Transverse colon (tissue), 4 donors: ENCODE measurements at regions not wholly inside any gene's neighbourhood (a gene's known extent, or its start where the extent isn't known, plus 50 kb on each side); places are given as distances from the start of the nearest gene placed in this dataset.

Experiments
- EP300 ChIP-seq: sonication (generic); formaldehyde crosslinking; IDR thresholded peaks from one replicate; pipeline ENCODE4 v1.6.1; 2017; ENCODE audit warnings: antibody characterized with exemption, low read depth
- POLR2A ChIP-seq: fragments of 450-650 bp; IDR thresholded peaks from one replicate; pipeline ENCODE4 v1.6.1; 2016; ENCODE audit warnings: antibody characterized with exemption, mild to moderate bottlenecking, moderate library complexity
- POLR2AphosphoS5 ChIP-seq, 3 donors: sonication (generic); formaldehyde crosslinking; IDR thresholded peaks; one replicate each; pipeline ENCODE4 v1.6.1; 2016; ENCODE audit warnings: antibody characterized with exemption in 3 of 3
- TF ChIP-seq, protein P1 (sequence below), 5 experiments: fragments of 200-600 bp in 3 of 5; fragments of 450-650 bp in 2 of 5; sonication (generic) in 3 of 5; IDR thresholded peaks; 1 replicate in 2 of 5; 2 replicates in 3 of 5; pipeline ENCODE4 v1.5.1; 2016 to 2017; ENCODE audit warnings: antibody characterized with exemption in 5 of 5, inconsistent platforms in 3 of 5, mild to moderate bottlenecking in 2 of 5, moderate library complexity in 1 of 5

DNA sequence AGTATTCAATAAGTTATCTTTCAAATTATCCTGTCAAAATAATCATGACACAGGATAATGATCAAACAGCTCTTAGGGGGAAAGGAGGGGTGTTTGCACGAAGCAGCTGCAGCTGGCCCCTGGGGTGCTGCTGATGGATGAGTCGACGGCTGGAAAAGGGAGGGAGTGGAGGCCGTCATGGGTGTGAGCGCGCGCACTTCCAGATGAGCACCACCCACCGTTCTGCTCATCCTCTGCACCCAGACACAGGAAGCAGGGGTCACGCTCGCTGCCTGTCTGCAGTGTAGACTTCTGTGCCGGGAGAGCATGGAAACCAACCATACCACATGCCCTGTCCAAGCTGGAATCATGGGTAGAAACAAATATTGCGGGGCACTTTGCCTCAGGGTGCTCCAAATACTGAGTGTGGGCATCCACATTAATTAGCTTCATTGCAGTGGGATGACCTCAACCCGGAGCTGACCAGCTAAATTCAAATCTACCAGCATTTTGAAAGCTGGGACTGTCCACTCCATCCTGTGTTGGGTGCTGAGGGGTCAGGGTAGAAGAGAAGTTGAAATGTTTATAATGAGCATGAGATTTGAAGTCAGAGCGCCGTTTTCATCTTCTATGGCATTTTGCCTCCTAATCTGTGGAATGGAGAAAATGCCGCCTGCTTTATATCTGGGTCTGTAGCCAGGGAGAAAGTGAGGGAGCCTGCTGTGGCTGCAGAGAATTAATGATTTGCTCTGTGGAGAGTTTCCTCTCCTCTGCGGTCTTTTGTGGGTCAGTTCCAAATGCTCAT, 802.4 kb downstream of the TBC1D22A start:
- TF ChIP-seq POLR2A (no peak), POLR2AphosphoS5 (IDR thresholded peaks at IDR 0.05) (no peak), EP300 (no peak)
- TF ChIP-seq, protein P1, sequence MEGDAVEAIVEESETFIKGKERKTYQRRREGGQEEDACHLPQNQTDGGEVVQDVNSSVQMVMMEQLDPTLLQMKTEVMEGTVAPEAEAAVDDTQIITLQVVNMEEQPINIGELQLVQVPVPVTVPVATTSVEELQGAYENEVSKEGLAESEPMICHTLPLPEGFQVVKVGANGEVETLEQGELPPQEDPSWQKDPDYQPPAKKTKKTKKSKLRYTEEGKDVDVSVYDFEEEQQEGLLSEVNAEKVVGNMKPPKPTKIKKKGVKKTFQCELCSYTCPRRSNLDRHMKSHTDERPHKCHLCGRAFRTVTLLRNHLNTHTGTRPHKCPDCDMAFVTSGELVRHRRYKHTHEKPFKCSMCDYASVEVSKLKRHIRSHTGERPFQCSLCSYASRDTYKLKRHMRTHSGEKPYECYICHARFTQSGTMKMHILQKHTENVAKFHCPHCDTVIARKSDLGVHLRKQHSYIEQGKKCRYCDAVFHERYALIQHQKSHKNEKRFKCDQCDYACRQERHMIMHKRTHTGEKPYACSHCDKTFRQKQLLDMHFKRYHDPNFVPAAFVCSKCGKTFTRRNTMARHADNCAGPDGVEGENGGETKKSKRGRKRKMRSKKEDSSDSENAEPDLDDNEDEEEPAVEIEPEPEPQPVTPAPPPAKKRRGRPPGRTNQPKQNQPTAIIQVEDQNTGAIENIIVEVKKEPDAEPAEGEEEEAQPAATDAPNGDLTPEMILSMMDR (IDR thresholded peaks at IDR 0.05): no peak
